IPS DF 6.9 (cell line): ENCODE measurements at regions not wholly inside any gene's neighbourhood (a gene's known extent, or its start where the extent isn't known, plus 50 kb on each side); places are given as distances from the start of the nearest gene placed in this dataset.
A peak's percentile ranks its signal among the peaks of the same experiment; 100 is the strongest.
"Not testable (repeated sequence)": the region's sequence is repeated elsewhere in the genome, so short reads cannot be mapped to it uniquely, and the experiment has no call there.

Experiments used
- DNase-seq: peaks from one replicate; pipeline ENCODE4 v3.0.0-alpha.2; 2013; ENCODE audit warnings: low read depth, low spot score
- H3K27ac ChIP-seq: one replicate; pipeline ENCODE4 v1.5.1; 2013; ENCODE audit warnings: low read length, control low read depth
- H3K27me3 ChIP-seq: 2 replicates; pipeline ENCODE4 v1.6.1; 2013; ENCODE audit warnings: mild to moderate bottlenecking, low read length; ENCODE audit not compliant: control insufficient read depth, insufficient read depth
- H3K36me3 ChIP-seq: 2 replicates; pipeline ENCODE4 v1.6.1; 2013; ENCODE audit warnings: low read length; ENCODE audit not compliant: control insufficient read depth, insufficient read depth
- H3K4me1 ChIP-seq: 2 replicates; pipeline ENCODE4 v1.6.1; 2013; ENCODE audit warnings: low read length; ENCODE audit not compliant: control insufficient read depth, insufficient read depth
- H3K4me3 ChIP-seq: 2 replicates; pipeline ENCODE4 v1.5.1; 2013; ENCODE audit warnings: mild to moderate bottlenecking, low read length
- H3K9me3 ChIP-seq: 2 replicates; pipeline ENCODE4 v1.6.1; 2013; ENCODE audit warnings: low read length, inconsistent platforms; ENCODE audit not compliant: control insufficient read depth, insufficient read depth
- WGBS: extraction: QIAGEN DNeasy Blood & Tissue Kit; methylation state at CpG from one replicate; pipeline ENCODE4 v1.1.7; 2013; ENCODE audit warnings: mixed read lengths, missing lambda C conversion rate; ENCODE audit not compliant: insufficient read length, insufficient coverage; 5-methylcytosine and 5-hydroxymethylcytosine counted together

DNA sequence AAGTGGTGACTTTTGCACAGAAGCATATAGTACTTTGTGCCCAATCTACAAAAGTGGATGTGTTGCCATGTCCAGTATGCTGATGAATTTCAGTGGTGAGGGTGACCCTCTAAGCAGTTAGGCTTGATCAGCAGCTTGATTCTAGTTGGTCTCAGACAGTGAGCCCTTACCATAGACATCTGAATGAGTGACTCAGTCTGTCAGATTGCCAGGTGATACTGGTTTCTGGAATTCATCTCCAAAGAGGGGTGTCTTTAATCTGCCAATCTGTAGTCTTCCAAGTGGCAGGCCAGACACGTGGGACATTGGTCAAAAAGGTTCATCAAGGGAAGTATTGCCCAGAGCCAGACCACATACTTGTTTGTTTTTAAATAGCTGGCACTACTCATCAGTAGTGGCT lies 187.4 kb upstream of the SLC16A7 start:
- Histone ChIP-seq H3K4me3 (no peak overlapping the region), H3K9me3 (no peaks in the 10 kb centered on the region), H3K36me3 (no peaks in the 10 kb centered on the region), H3K4me1 (no peaks in the 10 kb centered on the region), H3K27ac (no peak overlapping the region), H3K27me3 (no peaks in the 10 kb centered on the region)
- no CpG with 5 or more reads among the region's 1 CpG for WGBS
- no peak for DNase-seq

DNA sequence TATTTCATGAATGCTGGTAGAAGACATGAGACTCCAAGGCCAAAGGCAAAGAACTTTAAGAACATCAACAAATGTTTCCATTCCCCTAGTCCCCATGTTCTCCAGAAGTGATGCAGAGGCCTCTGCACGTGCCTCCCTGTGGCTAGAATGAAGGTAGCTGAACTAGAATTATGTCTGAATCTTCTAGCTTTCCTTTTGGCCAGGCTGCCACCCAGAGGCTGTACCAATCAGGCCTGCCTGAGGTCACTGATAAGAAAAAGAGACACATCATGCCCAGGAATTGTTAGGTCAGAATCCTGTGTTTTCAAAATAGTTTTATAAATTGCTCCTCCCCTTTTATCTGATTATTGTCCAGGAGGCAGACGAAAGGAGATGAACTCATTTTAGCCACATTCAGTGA lies 188.0 kb upstream of the SLC16A7 start:
- no peaks in the 10 kb centered on the region for H3K4me1 ChIP-seq
- no peaks in the 10 kb centered on the region for H3K9me3 ChIP-seq
- DNase-seq, result no peak
- H3K36me3 ChIP-seq, result no peaks in the 10 kb centered on the region
- H3K4me3 ChIP-seq, result no peak overlapping the region
- no peak overlapping the region for H3K27ac ChIP-seq
- H3K27me3 ChIP-seq, result no peaks in the 10 kb centered on the region
- no CpG with 5 or more reads among the region's 2 CpGs for WGBS

DNA sequence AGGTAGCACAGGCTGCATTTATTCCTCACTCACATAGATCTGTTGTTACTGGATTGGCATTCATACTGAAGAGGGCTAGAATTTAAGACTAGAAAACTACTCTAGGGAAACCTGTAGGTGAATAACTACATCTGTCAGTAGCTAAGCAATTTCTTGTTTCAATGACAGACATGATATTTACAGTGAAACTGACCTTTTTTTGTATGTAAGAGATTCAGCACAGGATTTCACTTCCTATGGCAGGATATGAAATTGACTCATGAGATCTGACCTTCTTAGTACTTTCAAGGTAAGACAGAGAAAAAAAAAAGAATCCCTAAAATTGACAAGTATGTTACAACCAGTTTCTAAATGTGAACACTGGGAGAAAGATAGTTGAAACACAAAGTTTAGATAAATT lies 189.8 kb upstream of the SLC16A7 start:
- Histone ChIP-seq H3K36me3 (no peaks in the 10 kb centered on the region), H3K4me1 (no peaks in the 10 kb centered on the region), H3K4me3 (no peak overlapping the region), H3K27me3 (no peaks in the 10 kb centered on the region), H3K27ac (no peak overlapping the region), H3K9me3 (no peaks in the 10 kb centered on the region)
- DNase-seq, result no peak

DNA sequence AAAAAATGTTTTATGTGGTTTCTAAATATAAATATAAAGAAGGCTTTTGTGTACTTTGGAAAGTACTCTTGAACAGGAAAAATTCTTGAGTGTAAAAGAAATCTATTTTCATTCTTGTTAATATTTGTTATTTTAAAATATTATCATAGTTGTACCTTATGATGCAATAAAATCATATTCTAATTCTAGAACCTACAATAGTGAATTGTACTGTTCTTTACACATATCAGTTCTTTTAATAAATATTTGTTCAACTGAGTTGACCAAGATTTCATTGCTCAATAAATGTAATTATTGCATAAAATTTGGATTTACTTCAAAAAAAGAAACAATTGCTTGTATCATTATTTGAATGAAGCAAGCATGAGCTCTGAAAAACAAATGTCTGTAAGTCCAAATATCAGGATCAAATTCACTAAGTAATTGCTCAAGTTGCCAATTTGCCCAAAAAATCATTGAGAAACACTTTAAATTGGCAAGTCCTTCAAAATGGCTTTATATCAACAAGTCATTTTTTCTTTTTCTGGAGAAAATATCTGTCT lies 191.6 kb upstream of the SLC16A7 start:
- no peak for DNase-seq
- no peaks in the 10 kb centered on the region for H3K9me3 ChIP-seq
- H3K4me3 ChIP-seq, result no peak overlapping the region
- H3K4me1 ChIP-seq, result no peaks in the 10 kb centered on the region
- H3K27ac ChIP-seq, result no peak overlapping the region
- no peaks in the 10 kb centered on the region for H3K27me3 ChIP-seq
- no peaks in the 10 kb centered on the region for H3K36me3 ChIP-seq

DNA sequence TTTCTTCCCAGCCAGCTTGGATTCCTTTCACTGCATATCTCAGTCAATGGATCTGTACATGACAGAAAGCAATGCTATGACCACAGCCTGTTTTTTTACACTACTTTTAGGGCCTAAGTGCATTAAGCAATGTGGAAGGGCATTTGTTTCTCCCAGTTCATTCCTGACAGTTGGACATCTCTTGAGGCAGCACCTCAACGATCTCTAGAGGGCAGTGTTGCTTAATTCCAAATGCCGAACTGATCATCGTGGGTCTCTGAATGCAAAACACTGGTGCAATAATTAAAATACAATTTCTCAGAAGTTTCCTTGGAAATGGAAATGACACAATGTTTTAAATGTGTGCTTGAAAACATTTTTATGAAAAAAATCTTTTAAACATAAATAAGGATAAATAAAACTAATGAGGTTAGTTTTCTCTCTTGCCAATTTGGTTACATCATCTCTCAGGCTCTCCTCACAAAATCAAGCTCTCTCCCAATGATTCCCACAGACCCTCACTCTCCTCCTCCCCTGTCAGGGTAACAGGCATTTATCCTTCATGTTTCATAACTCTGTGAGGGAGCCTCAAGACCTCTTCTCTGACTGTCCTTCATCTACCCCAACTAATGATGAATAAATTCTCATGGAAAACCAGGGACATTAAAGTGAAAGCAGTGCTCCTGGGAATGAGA lies 192.4 kb upstream of the SLC16A7 start:
- whole genome bisulfite sequencing, result no CpG with 5 or more reads among the region's 3 CpGs
- H3K4me1 ChIP-seq, result no peaks in the 10 kb centered on the region
- no peak overlapping the region for H3K27ac ChIP-seq
- H3K9me3 ChIP-seq, result no peaks in the 10 kb centered on the region
- DNase-seq, result peak; percentile 41
- no peaks in the 10 kb centered on the region for H3K36me3 ChIP-seq
- no peaks in the 10 kb centered on the region for H3K27me3 ChIP-seq
- H3K4me3 ChIP-seq, result no peak overlapping the region

DNA sequence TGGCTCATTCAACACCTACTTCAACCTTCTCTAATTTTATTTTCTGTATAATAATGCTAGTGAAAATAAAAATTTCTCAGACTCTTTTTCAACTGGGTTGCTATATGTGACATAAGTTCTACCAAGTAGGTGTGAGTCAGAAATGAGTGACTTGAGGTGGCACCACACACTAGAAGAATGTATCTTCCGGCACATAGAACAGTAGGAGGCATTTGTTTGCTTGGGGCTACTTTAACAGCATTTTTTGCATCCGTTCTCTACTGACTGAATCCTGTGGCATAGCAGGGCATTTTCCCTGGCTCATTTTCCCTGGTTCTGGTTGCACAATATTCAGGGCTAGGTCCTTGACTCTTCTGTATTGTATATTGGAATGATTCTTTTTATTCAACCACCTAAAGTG lies 194.0 kb upstream of the SLC16A7 start:
- no peaks in the 10 kb centered on the region for H3K27me3 ChIP-seq
- no peak overlapping the region for H3K4me3 ChIP-seq
- DNase-seq, result no peak
- H3K4me1 ChIP-seq, result no peaks in the 10 kb centered on the region
- H3K27ac ChIP-seq, result no peak overlapping the region
- no peaks in the 10 kb centered on the region for H3K9me3 ChIP-seq
- WGBS, result no CpG with 5 or more reads among the region's 2 CpGs
- no peaks in the 10 kb centered on the region for H3K36me3 ChIP-seq

DNA sequence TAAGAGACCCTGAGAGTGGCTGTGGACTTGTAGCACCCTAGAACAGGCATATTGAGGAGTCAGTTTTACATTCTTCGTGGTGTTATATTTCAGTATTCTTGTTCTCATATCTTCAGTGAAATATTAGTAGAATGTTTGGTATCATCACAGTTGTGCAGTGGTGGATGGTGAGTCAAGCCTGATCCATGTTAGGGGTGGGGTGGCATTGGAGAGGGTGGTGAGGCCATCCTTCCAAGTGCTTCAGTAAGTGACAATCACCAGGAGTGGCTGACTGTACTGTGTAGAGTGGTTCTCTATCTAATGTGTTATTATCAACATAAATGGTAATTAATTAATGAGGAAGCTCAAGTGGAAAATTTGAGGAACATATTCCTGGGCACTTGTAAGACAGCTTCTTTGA lies 197.7 kb upstream of the SLC16A7 start:
- Histone ChIP-seq H3K4me1 (no peaks in the 10 kb centered on the region), H3K36me3 (no peaks in the 10 kb centered on the region), H3K27me3 (no peaks in the 10 kb centered on the region), H3K27ac (no peak overlapping the region), H3K4me3 (no peak overlapping the region), H3K9me3 (no peaks in the 10 kb centered on the region)
- no CpG with 5 or more reads among the region's 1 CpG for WGBS
- DNase-seq, result no peak

DNA sequence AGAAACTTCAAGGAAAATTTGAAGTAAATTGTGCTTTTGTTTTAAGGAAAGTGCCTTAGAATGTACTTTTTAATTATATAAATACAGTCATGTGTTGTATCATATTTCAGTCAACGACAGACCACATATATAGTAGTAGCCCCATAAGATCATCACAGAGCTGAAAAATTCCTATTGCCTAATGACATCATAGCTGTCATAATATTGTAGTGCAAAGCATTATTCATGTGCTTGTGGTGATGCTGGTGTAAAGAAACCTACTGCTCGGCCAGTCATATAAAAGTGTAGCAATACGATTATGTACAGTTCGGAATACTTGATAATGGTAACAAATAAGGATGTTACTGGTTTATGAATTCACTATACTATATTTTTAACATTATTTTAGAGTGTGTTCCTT lies 198.9 kb upstream of the SLC16A7 start:
- Histone ChIP-seq H3K27ac (no peak overlapping the region), H3K4me3 (no peak overlapping the region), H3K4me1 (no peaks in the 10 kb centered on the region), H3K36me3 (no peaks in the 10 kb centered on the region), H3K9me3 (no peaks in the 10 kb centered on the region), H3K27me3 (no peaks in the 10 kb centered on the region)
- no peak for DNase-seq
- WGBS, result no CpG with 5 or more reads among the region's 4 CpGs

DNA sequence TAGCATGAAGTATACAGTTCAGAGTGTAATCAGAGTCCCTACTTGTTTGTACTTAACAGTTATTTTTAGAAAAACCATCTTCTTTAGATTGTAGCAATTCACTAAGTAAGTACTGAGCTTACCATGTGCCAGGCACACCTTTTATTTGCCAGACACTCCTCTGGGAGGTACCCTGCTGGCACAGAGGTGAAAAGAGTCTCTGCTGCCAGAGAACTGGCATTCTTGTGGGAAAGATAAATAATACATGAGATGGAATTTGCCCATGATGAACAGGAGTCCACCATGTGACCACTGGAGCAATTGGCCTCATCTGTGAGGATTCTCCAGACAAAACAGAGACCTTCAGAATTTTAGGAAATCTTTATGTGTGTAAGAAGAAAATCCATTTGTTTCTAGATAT lies 199.3 kb upstream of the SLC16A7 start:
- DNase-seq, result no peak
- Histone ChIP-seq H3K27ac (no peak overlapping the region), H3K4me1 (no peaks in the 10 kb centered on the region), H3K36me3 (no peaks in the 10 kb centered on the region), H3K9me3 (no peaks in the 10 kb centered on the region), H3K27me3 (no peaks in the 10 kb centered on the region), H3K4me3 (no peak overlapping the region)

DNA sequence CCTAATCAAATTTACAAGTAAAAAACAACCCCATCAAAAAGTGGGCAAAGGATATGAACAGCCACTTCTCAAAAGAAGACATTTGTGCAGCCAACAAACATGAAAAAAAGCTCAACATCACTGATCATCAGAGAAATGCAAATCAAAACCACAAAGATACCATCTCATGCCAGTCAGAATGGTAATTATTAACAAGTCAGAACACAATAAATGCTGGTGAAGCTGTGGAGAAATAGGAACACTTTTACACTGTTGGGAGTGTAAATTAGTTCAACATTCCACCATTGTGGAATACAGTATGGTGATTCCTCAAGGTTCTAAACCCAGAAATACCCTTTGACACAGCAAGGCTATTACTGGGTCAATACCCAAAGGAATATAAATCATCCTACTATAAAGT lies 200.5 kb upstream of the SLC16A7 start:
- not testable (repeated sequence) for H3K27me3 ChIP-seq, H3K27ac ChIP-seq, DNase-seq, H3K9me3 ChIP-seq, H3K4me3 ChIP-seq, H3K36me3 ChIP-seq, H3K4me1 ChIP-seq

DNA sequence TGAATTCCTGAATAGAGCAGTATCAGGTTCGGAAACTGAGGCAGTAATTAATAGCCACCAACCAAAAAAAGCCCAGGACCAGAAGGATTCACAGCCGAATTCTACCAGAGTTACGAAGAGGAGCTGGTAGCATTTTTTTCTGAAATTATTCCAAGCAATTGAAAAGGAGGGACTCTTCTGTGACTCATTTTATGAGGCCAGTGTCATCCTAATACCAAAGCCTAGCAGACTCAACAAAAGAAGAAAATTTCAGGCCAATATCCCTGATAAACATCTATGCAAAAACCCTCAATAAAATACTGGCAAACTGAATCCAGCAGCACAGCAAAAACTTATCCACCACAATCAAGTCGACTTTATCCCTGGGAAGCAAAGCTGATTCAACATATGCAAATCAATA lies 202.3 kb upstream of the SLC16A7 start:
- H3K4me1 ChIP-seq, result no peaks in the 10 kb centered on the region
- no peak overlapping the region for H3K27ac ChIP-seq
- H3K36me3 ChIP-seq, result no peaks in the 10 kb centered on the region
- no peak overlapping the region for H3K4me3 ChIP-seq
- no CpG with 5 or more reads among the region's 4 CpGs for WGBS
- DNase-seq, result no peak
- H3K27me3 ChIP-seq, result no peaks in the 10 kb centered on the region
- no peaks in the 10 kb centered on the region for H3K9me3 ChIP-seq
